ENCODE measurements at regions not wholly inside any gene's neighbourhood (a gene's known extent, or its start where the extent isn't known, plus 50 kb on each side); places are given as distances from the start of the nearest gene placed in this dataset.

- no peak for TF ChIP-seq ZNF280D (CRISPR knock-in tag; IDR thresholded peaks at IDR 0.05)
- TF ChIP-seq FOSL2 (CRISPR knock-in tag; IDR thresholded peaks at IDR 0.05): no peak
Observed at GRCh38 chr10:57880446-57881227, 387.1 kb downstream of the IPMK start (continued).

- ChIA-PET POLR2A (no interaction called here), CTCF (ENCODE audit: low intra/inter-chr PET ratio, low total read pairs) (no interaction called here)
- Histone ChIP-seq H3K27ac (ENCODE audit: extremely low read length, insufficient read depth, low read length) (no peak overlapping the region), H3K27me3 (ENCODE audit: control insufficient read depth in 1 of 2, insufficient read depth in 2 of 2, low read length in 2 of 2) (no peaks in the 10 kb centered on the region), H3K4me1 (ENCODE audit: insufficient read depth, low read length) (no peaks in the 10 kb centered on the region), H2AFZ (ENCODE audit: low read length) (no peak overlapping the region), H3K9me3 (ENCODE audit: low read length) (no peaks in the 10 kb centered on the region), H3K4me3 (replicated peaks in 1 of 3; ENCODE audit: insufficient read depth in 1 of 3, low read depth in 2 of 3, low read length in 3 of 3) (no peak overlapping the region), H3K4me2 (ENCODE audit: low read depth, low read length) (no peak overlapping the region), H3K9ac (ENCODE audit: insufficient read depth, low read depth, low read length) (no peak overlapping the region), H3K79me2 (ENCODE audit: insufficient read depth, low read length) (no peaks in the 10 kb centered on the region), H4K20me1 (ENCODE audit: insufficient read depth, low read length) (no peaks in the 10 kb centered on the region), H3K36me3 (replicated peaks in 1 of 2; ENCODE audit: control insufficient read depth in 1 of 2, insufficient read depth in 2 of 2, low read length in 2 of 2) (no peaks in the 10 kb centered on the region)
- no peak for DNase-seq (ENCODE audit: low spot score)
- intact Hi-C loops (cut with micrococcal nuclease; ENCODE audit: unreplicated experiment) (loop anchor here (5.0 kb wide), 1 partner anchor 1507 kb away; no protein-coding TSS in a partner anchor), in situ Hi-C loops (cut with HindIII; ENCODE audit: extremely low pct_ligation_motif_present, low pct_unique_long_range_greater_than_20kb) (no loop called here)
- TF ChIP-seq MAFK (conservative IDR thresholded peaks at IDR 0.05 in 1 of 2, IDR thresholded peaks at IDR 0.05 in 1 of 2; ENCODE audit: low read length in 2 of 2) (peak in 1 of 2 experiments; percentile 11; a peak in 1 of 4 replicates), THAP9 (CRISPR knock-in tag; IDR thresholded peaks at IDR 0.05; ENCODE audit: borderline replicate concordance) (no peak)
- FAIRE-seq: no peak
- ATAC-seq: no peak
- WGBS (ENCODE audit: low lambda C conversion rate): 48% methylated on average over 4 of the region's 4 CpGs
- no TSS peak for BruUV-seq (replicated peaks)
Observed at GRCh38 chr10:57874810-57875209, 392.9 kb downstream of the IPMK start.

All from HepG2 (cell line).